HCT116 (cell line): ENCODE measurements at regions not wholly inside any gene's neighbourhood (a gene's known extent, or its start where the extent isn't known, plus 50 kb on each side); places are given as distances from the start of the nearest gene placed in this dataset.

ENCODE experiments used
- ATAC-seq: fragments of 200-7000 bp; cut with Tn5 transposase; 2 replicates; pipeline ENCODE4 v1.9.1; 2020; ENCODE audit warnings: mild to moderate bottlenecking, moderate library complexity
- BruUV-seq: library from RNA; stranded (reverse); fragments of 400-500 nt; replicated peaks from 2 replicates; lab custom pipeline; 2021; lab: Mats Ljungman, UMichigan
- CTCF ChIA-PET: fragments of 300-600 bp; sonication (Branson Sonifier 250); formaldehyde crosslinking; loops from one replicate; lab custom pipeline; 2021; ENCODE audit warnings: antibody characterized with exemption; lab: Charles Lee
- POLR2A ChIA-PET: fragments of 300-600, 350-600 bp; sonication (Branson Sonifier 250); formaldehyde crosslinking; loops from one replicate; lab custom pipeline; 2021; ENCODE audit warnings: antibody characterized with exemption; lab: Charles Lee
- RAD21 ChIA-PET, 2 experiments: fragments of 300-600 bp; sonication (Branson Sonifier 250); formaldehyde crosslinking; loops; one replicate each; lab custom pipeline; 2023; ENCODE audit warnings: low total read pairs in 2 of 2; ENCODE audit not compliant: uncharacterized antibody in 2 of 2, unreplicated experiment in 2 of 2, low non-redundant PET in 1 of 2; lab: Charles Lee
- DNase-seq: peaks from one replicate; pipeline ENCODE4 v3.0.0-alpha.2; 2010; ENCODE audit warnings: low read depth, low spot score
- H2AFZ ChIP-seq: fragments of 200-600 bp; shearing (Covaris generic), sonication (generic); 2 replicates; pipeline ENCODE4 v1.6.1; 2017; ENCODE audit warnings: low read depth, mixed run types, mixed read lengths, antibody characterized with exemption, low read length; ENCODE audit not compliant: poor library complexity, severe bottlenecking
- H3K27ac ChIP-seq: 2 replicates; pipeline ENCODE4 v1.5.1; 2012; ENCODE audit warnings: low read depth, low read length
- H3K27me3 ChIP-seq: fragments of 200-600 bp; sonication (generic); 2 replicates; pipeline ENCODE4 v1.6.1; 2016; ENCODE audit warnings: mixed run types, low read length, mixed read lengths; ENCODE audit not compliant: insufficient read depth
- H3K36me3 ChIP-seq, 2 experiments: fragments of 200-500 bp in 1 of 2; fragments of 200-600 bp in 1 of 2; sonication (Bioruptor generic) in 1 of 2; sonication (generic) in 1 of 2; 2 replicates each; pipeline versions ENCODE4 v1.5.1 to v1.6.1; 2014 to 2016; ENCODE audit warnings: low read length in 2 of 2, inconsistent platforms in 1 of 2, mixed read lengths in 1 of 2, mixed run types in 1 of 2; ENCODE audit not compliant: insufficient read depth in 2 of 2, control insufficient read depth in 1 of 2
- H3K4me1 ChIP-seq, 2 experiments: fragments of 200-600 bp in 1 of 2; sonication (generic) in 1 of 2; 2 replicates each; pipeline versions ENCODE4 v1.5.1 to v1.6.1; 2012 to 2017; ENCODE audit warnings: low read length in 2 of 2, inconsistent platforms in 1 of 2, mild to moderate bottlenecking in 1 of 2, mixed read lengths in 1 of 2, mixed run types in 1 of 2, moderate library complexity in 1 of 2; ENCODE audit not compliant: insufficient read depth in 2 of 2, control insufficient read depth in 1 of 2
- H3K4me2 ChIP-seq: fragments of 200-600 bp; sonication (generic); 2 replicates; pipeline ENCODE4 v1.6.1; 2017; ENCODE audit warnings: mixed run types, low read length, mixed read lengths
- H3K4me3 ChIP-seq, 2 experiments: fragments of 200-600 bp in 1 of 2; sonication (generic) in 1 of 2; replicated peaks in 1 of 2; 2 replicates each; pipeline ENCODE4 v1.5.1; 2011 to 2016; ENCODE audit warnings: low read length in 2 of 2, control low read depth in 1 of 2, low read depth in 1 of 2, mild to moderate bottlenecking in 1 of 2, mixed read lengths in 1 of 2, mixed run types in 1 of 2
- H3K79me2 ChIP-seq: fragments of 200-600 bp; sonication (generic); 2 replicates; pipeline ENCODE4 v1.6.1; 2017; ENCODE audit warnings: mild to moderate bottlenecking, mixed run types, low read length, moderate library complexity, mixed read lengths; ENCODE audit not compliant: insufficient read depth
- H3K9ac ChIP-seq: fragments of 200-600 bp; sonication (generic); 2 replicates; pipeline ENCODE4 v1.6.1; 2016; ENCODE audit warnings: low read length, mixed read lengths
- H3K9me2 ChIP-seq: fragments of 200-600 bp; sonication (generic), shearing (Covaris generic); 2 replicates; pipeline ENCODE4 v1.6.1; 2017; ENCODE audit warnings: mixed run types, mild to moderate bottlenecking, moderate library complexity; ENCODE audit not compliant: insufficient read depth
- H3K9me3 ChIP-seq, 2 experiments: fragments of 200-500 bp in 1 of 2; fragments of 200-600 bp in 1 of 2; sonication (Bioruptor generic) in 1 of 2; sonication (generic) in 1 of 2; 2 replicates each; pipeline ENCODE4 v1.6.1; 2014 to 2017; ENCODE audit warnings: low read length in 2 of 2, mixed read lengths in 2 of 2, inconsistent platforms in 1 of 2, low read depth in 1 of 2, mild to moderate bottlenecking in 1 of 2, mixed run types in 1 of 2, moderate library complexity in 1 of 2; ENCODE audit not compliant: control insufficient read depth in 1 of 2, insufficient read depth in 1 of 2
- H4K20me1 ChIP-seq: fragments of 200-600 bp; sonication (generic), shearing (Covaris generic); 2 replicates; pipeline ENCODE4 v1.6.1; 2017; ENCODE audit warnings: mixed run types, mild to moderate bottlenecking, moderate library complexity; ENCODE audit not compliant: insufficient read depth
- ATF3 ChIP-seq: IDR thresholded peaks from 2 replicates; pipeline ENCODE4 v1.6.1; 2012
- CBX3 ChIP-seq: IDR thresholded peaks from 2 replicates; pipeline ENCODE4 v1.6.1; 2012; ENCODE audit warnings: low read depth
- CEBPB ChIP-seq: IDR thresholded peaks from 2 replicates; pipeline ENCODE4 v1.6.1; 2012; ENCODE audit warnings: low read depth
- CTCF ChIP-seq, 3 experiments: fragments of 200-600 bp in 1 of 3; sonication (generic) in 1 of 3; IDR thresholded peaks in 2 of 3; conservative IDR thresholded peaks in 1 of 3; 2 replicates each; pipeline ENCODE4 v1.5.1; 2012 to 2017; ENCODE audit warnings: low read depth in 2 of 3, low read length in 2 of 3, antibody characterized with exemption in 1 of 3, borderline replicate concordance in 1 of 3, control low read depth in 1 of 3, mild to moderate bottlenecking in 1 of 3, mixed read lengths in 1 of 3, mixed run types in 1 of 3, moderate library complexity in 1 of 3; ENCODE audit not compliant: insufficient read depth in 1 of 3
- ELF1 ChIP-seq: IDR thresholded peaks from 2 replicates; pipeline ENCODE4 v1.6.1; 2012; ENCODE audit warnings: low read depth, borderline replicate concordance
- EZH2 ChIP-seq: fragments of 200-600 bp; sonication (generic); IDR thresholded peaks from 2 replicates; pipeline ENCODE4 v1.6.1; 2017; ENCODE audit warnings: antibody characterized with exemption, mixed run types
- EZH2phosphoT487 ChIP-seq: fragments of 200-600 bp; IDR thresholded peaks from 2 replicates; pipeline ENCODE4 v1.6.1; 2018; ENCODE audit warnings: antibody characterized with exemption, borderline replicate concordance
- FOSL1 ChIP-seq: IDR thresholded peaks from 2 replicates; pipeline ENCODE4 v1.6.1; 2012; ENCODE audit warnings: low read depth
- MAX ChIP-seq: IDR thresholded peaks from 2 replicates; pipeline ENCODE4 v1.6.1; 2012
- POLR2A ChIP-seq: IDR thresholded peaks from 2 replicates; pipeline ENCODE4 v1.7.0; 2011; ENCODE audit warnings: borderline replicate concordance; ENCODE audit not compliant: insufficient read depth, insufficient read length; ENCODE audit errors: extremely low read depth
- POLR2AphosphoS5 ChIP-seq: IDR thresholded peaks from 2 replicates; pipeline ENCODE4 v1.6.1; 2011; ENCODE audit warnings: mild to moderate bottlenecking, low read depth, low read length, moderate library complexity
- RAD21 ChIP-seq: IDR thresholded peaks from 2 replicates; pipeline ENCODE4 v1.6.1; 2012; ENCODE audit warnings: low read depth, mild to moderate bottlenecking
- SIN3A ChIP-seq: IDR thresholded peaks from 2 replicates; pipeline ENCODE4 v1.6.1; 2012; ENCODE audit warnings: low read depth
- ZNF274 ChIP-seq: fragments of 200-500 bp; sonication (Bioruptor generic); IDR thresholded peaks from 2 replicates; pipeline ENCODE4 v1.6.1; 2014; ENCODE audit warnings: mild to moderate bottlenecking, low read depth, low read length, inconsistent platforms
- intact Hi-C: fragments of 100-400 bp; cut with micrococcal nuclease; formaldehyde crosslinking; loops from 2 replicates; pipeline ENCODE4 v1.10.0; 2022

- no TSS peak for BruUV-seq
- Histone ChIP-seq H3K27ac (no peak overlapping the region), H3K9me2 (no peaks in the 10 kb centered on the region), H3K79me2 (no peaks in the 10 kb centered on the region), H3K36me3 (no peaks in the 10 kb centered on the region), H2AFZ (no peak overlapping the region), H4K20me1 (no peaks in the 10 kb centered on the region), H3K27me3 (peaks cover 43% of the 10 kb centered on the region), H3K4me3 (no peak overlapping the region), H3K4me2 (no peak overlapping the region), H3K9me3 (no peaks in the 10 kb centered on the region), H3K9ac (no peak overlapping the region), H3K4me1 (no peaks in the 10 kb centered on the region)
- TF ChIP-seq EZH2phosphoT487 (no peak), CEBPB (no peak), POLR2A (no peak), CBX3 (no peak), FOSL1 (no peak), SIN3A (no peak), ZNF274 (no peak), RAD21 (no peak), POLR2AphosphoS5 (no peak), EZH2 (no peak)
- DNase-seq: no peak
- RAD21 ChIA-PET: no interaction called here
- intact Hi-C loops: no loop called here
- POLR2A ChIA-PET: no interaction called here
- ATAC-seq: no peak
- CTCF ChIA-PET: no interaction called here
These were observed 179.6 kb downstream of the CCT6B start for GRCh38 chr17:34781571-34782108.

- no peak for ATAC-seq
- no peaks in the 10 kb centered on the region for H3K36me3 ChIP-seq
- no peak overlapping the region for H3K4me3 ChIP-seq
- no peak overlapping the region for H2AFZ ChIP-seq
- ChIA-PET CTCF (no interaction called here), RAD21 (no interaction called here), POLR2A (no interaction called here)
- H3K9ac ChIP-seq: no peak overlapping the region
- no peaks in the 10 kb centered on the region for H3K9me3 ChIP-seq
- H3K27me3 ChIP-seq: peaks cover 43% of the 10 kb centered on the region
- DNase-seq: no peak
- no peaks in the 10 kb centered on the region for H4K20me1 ChIP-seq
- intact Hi-C loops: no loop called here
- no peak for TF ChIP-seq MAX
- no peak for TF ChIP-seq RAD21
- TF ChIP-seq ATF3: no peak
- TF ChIP-seq CTCF (IDR thresholded peaks at IDR 0.05 in 2 of 3, conservative IDR thresholded peaks at IDR 0.05 in 1 of 3; ENCODE audit: borderline replicate concordance in 1 of 3, insufficient read depth in 1 of 3, low read depth in 2 of 3, low read length in 2 of 3): no peak
- no peak for TF ChIP-seq FOSL1
- TF ChIP-seq ELF1: no peak
- TF ChIP-seq, all 23 proteins: peak for 0
- Histone ChIP-seq H3K4me1 (no peaks in the 10 kb centered on the region), H3K27ac (no peak overlapping the region), H3K9me2 (no peaks in the 10 kb centered on the region), H3K4me2 (no peak overlapping the region), H3K79me2 (no peaks in the 10 kb centered on the region)
- no TSS peak for BruUV-seq
These were observed 180.2 kb downstream of the CCT6B start for GRCh38 chr17:34781071-34781470.
